Stomach (tissue), 4 donors: ENCODE measurements at regions not wholly inside any gene's neighbourhood (a gene's known extent, or its start where the extent isn't known, plus 50 kb on each side); places are given as distances from the start of the nearest gene placed in this dataset.

Experiments
- POLR2A ChIP-seq, 4 donors: fragments of 450-650 bp; IDR thresholded peaks; one replicate each; pipeline ENCODE4 v1.6.1; 2016; ENCODE audit warnings: antibody characterized with exemption in 4 of 4, control low read depth in 2 of 4, mild to moderate bottlenecking in 1 of 4, moderate library complexity in 1 of 4
- TF ChIP-seq, protein P1 (sequence below), 7 experiments: fragments of 450-650 bp in 4 of 7; fragments of 200-600 bp in 3 of 7; sonication (generic) in 3 of 7; IDR thresholded peaks; one replicate each; pipeline ENCODE4 v1.5.1; 2016 to 2019; ENCODE audit warnings: antibody characterized with exemption in 7 of 7, control low read depth in 2 of 7, mild to moderate bottlenecking in 1 of 7

DNA sequence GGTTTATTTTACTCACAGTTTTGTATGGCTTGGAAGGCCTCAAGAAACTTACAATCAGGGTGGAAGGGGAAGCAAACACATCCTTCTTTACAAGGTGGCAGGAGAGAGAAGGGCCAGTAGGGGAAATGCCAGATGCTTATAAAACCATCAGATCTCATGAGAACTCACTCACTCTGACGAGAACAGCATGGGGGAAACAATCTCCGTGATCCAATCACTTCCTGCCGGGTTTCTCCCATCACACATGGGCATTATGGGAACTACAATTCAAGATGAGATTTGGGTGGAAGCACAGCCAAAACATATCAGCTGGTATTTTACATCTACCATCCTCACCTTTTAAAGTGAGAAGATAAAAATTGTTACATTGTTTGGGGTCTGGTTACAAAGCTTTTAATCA is 427.9 kb upstream of the CDH7 start:
- TF ChIP-seq, protein P1, sequence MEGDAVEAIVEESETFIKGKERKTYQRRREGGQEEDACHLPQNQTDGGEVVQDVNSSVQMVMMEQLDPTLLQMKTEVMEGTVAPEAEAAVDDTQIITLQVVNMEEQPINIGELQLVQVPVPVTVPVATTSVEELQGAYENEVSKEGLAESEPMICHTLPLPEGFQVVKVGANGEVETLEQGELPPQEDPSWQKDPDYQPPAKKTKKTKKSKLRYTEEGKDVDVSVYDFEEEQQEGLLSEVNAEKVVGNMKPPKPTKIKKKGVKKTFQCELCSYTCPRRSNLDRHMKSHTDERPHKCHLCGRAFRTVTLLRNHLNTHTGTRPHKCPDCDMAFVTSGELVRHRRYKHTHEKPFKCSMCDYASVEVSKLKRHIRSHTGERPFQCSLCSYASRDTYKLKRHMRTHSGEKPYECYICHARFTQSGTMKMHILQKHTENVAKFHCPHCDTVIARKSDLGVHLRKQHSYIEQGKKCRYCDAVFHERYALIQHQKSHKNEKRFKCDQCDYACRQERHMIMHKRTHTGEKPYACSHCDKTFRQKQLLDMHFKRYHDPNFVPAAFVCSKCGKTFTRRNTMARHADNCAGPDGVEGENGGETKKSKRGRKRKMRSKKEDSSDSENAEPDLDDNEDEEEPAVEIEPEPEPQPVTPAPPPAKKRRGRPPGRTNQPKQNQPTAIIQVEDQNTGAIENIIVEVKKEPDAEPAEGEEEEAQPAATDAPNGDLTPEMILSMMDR (IDR thresholded peaks at IDR 0.05), result no peak
- no peak for TF ChIP-seq POLR2A (IDR thresholded peaks at IDR 0.05)
